Left hindlimb (tissue), 1 donor: ENCODE measurements at regions not wholly inside any gene's neighbourhood (a gene's known extent, or its start where the extent isn't known, plus 50 kb on each side); places are given as distances from the start of the nearest gene placed in this dataset.

Experiments used
- DNase-seq: peaks from one replicate; pipeline ENCODE4 v3.0.0-alpha.2; 2018

- DNase-seq = no peak
Observed at GRCh38 chr18:53639687-53640086, 584.8 kb downstream of the MBD2 start.

- DNase-seq = no peak
Observed at GRCh38 chr18:53629337-53629736, 595.1 kb downstream of the MBD2 start.

GRCh38 chr18:53625997-53626599 lies 598.4 kb downstream of the MBD2 start:
- DNase-seq = no peak

- DNase-seq = no peak
Observed at GRCh38 chr18:53610957-53611356, 613.5 kb downstream of the MBD2 start.

- no peak for DNase-seq
Observed at GRCh38 chr18:53606792-53607191, 617.7 kb downstream of the MBD2 start.

GRCh38 chr18:53605198-53605597 lies 619.3 kb downstream of the MBD2 start:
- DNase-seq = no peak

- DNase-seq = no peak
Observed at GRCh38 chr18:53603276-53603675, 621.2 kb downstream of the MBD2 start.

- no peak for DNase-seq
Observed at GRCh38 chr18:53601344-53601743, 623.1 kb downstream of the MBD2 start.

GRCh38 chr18:53586923-53587322 lies 637.5 kb downstream of the MBD2 start:
- no peak for DNase-seq
